MM.1S (cell line): ENCODE measurements at regions not wholly inside any gene's neighbourhood (a gene's known extent, or its start where the extent isn't known, plus 50 kb on each side); places are given as distances from the start of the nearest gene placed in this dataset.
A peak's percentile ranks its signal among the peaks of the same experiment; 100 is the strongest.

Experiments
- DNase-seq: peaks from one replicate; pipeline ENCODE4 v3.0.0-alpha.2; 2015
- H2AFZ ChIP-seq: fragments of 300-600 bp; sonication (generic); 2 replicates; pipeline ENCODE4 v1.6.0; 2016; ENCODE audit warnings: antibody characterized with exemption, low read length
- H3F3A ChIP-seq: fragments of 300-600 bp; sonication (generic); 2 replicates; pipeline ENCODE4 v1.6.1; 2016; ENCODE audit warnings: mild to moderate bottlenecking, antibody characterized with exemption, low read length, moderate library complexity, mixed read lengths; ENCODE audit not compliant: insufficient read depth
- H3K27ac ChIP-seq: fragments of 300-600 bp; sonication (generic); 2 replicates; pipeline ENCODE4 v1.5.1; 2016; ENCODE audit warnings: mild to moderate bottlenecking, low read length
- H3K27me3 ChIP-seq: fragments of 300-600 bp; sonication (generic); replicated peaks from 2 replicates; pipeline ENCODE4 v1.6.0; 2016; ENCODE audit warnings: low read length; ENCODE audit not compliant: insufficient read depth
- H3K36me3 ChIP-seq: fragments of 300-600 bp; sonication (generic); replicated peaks from 2 replicates; pipeline ENCODE4 v1.6.1; 2016; ENCODE audit warnings: mild to moderate bottlenecking, low read length, mixed read lengths; ENCODE audit not compliant: insufficient read depth
- H3K4me1 ChIP-seq: fragments of 300-600 bp; sonication (generic); 2 replicates; pipeline ENCODE4 v1.6.1; 2016; ENCODE audit warnings: low read length, mixed read lengths
- H3K4me2 ChIP-seq: fragments of 300-600 bp; sonication (generic); 2 replicates; pipeline ENCODE4 v1.6.0; 2016; ENCODE audit warnings: low read depth, low read length
- H3K4me3 ChIP-seq: fragments of 300-600 bp; sonication (generic); 2 replicates; pipeline ENCODE4 v1.5.1; 2016; ENCODE audit warnings: low read length, mixed read lengths
- H3K79me2 ChIP-seq: fragments of 300-600 bp; sonication (generic); 2 replicates; pipeline ENCODE4 v1.6.1; 2016; ENCODE audit warnings: mixed run types, low read length, mixed read lengths
- H3K9ac ChIP-seq: fragments of 300-600 bp; sonication (generic); 2 replicates; pipeline ENCODE4 v1.6.1; 2016; ENCODE audit warnings: low read length, mixed read lengths
- H3K9me2 ChIP-seq: fragments of 300-600 bp; sonication (generic); replicated peaks from 2 replicates; pipeline ENCODE4 v1.6.1; 2016; ENCODE audit warnings: mild to moderate bottlenecking, low read length, mixed read lengths; ENCODE audit not compliant: insufficient read depth
- H3K9me3 ChIP-seq: fragments of 300-600 bp; sonication (generic); replicated peaks from 2 replicates; pipeline ENCODE4 v1.6.1; 2016; ENCODE audit warnings: mild to moderate bottlenecking, low read length, mixed read lengths; ENCODE audit not compliant: insufficient read depth
- H4K20me1 ChIP-seq: fragments of 300-600 bp; sonication (generic); 2 replicates; pipeline ENCODE4 v1.6.1; 2016; ENCODE audit warnings: mild to moderate bottlenecking, low read length, moderate library complexity, mixed read lengths; ENCODE audit not compliant: insufficient read depth
- CTCF ChIP-seq: fragments of 300-600 bp; sonication (generic); IDR thresholded peaks from 2 replicates; pipeline ENCODE4 v1.5.1; 2016; ENCODE audit warnings: antibody characterized with exemption, low read length, mixed read lengths
- EZH2 ChIP-seq: fragments of 300-600 bp; sonication (generic); optimal IDR thresholded peaks from 2 replicates; pipeline ENCODE3; 2017; ENCODE audit warnings: low read depth, mild to moderate bottlenecking, antibody characterized with exemption, low read length, mixed read lengths
- EZH2phosphoT487 ChIP-seq: fragments of 300-600 bp; sonication (generic); IDR thresholded peaks from 2 replicates; pipeline ENCODE4 v1.6.1; 2018; ENCODE audit warnings: antibody characterized with exemption, low read length

- no peak overlapping the region for H2AFZ ChIP-seq
- no peaks in the 10 kb centered on the region for H3F3A ChIP-seq
- no peak overlapping the region for H3K9ac ChIP-seq
- TF ChIP-seq CTCF (no peak), EZH2phosphoT487 (no peak), EZH2 (no peak)
- no peaks in the 10 kb centered on the region for H3K79me2 ChIP-seq
- H3K9me3 ChIP-seq = no peaks in the 10 kb centered on the region
- no peak overlapping the region for H3K4me2 ChIP-seq
- H3K27ac ChIP-seq = no peak overlapping the region
- no peak for DNase-seq
- no peak overlapping the region for H3K4me3 ChIP-seq
- no peaks in the 10 kb centered on the region for H3K27me3 ChIP-seq
- H3K4me1 ChIP-seq = no peaks in the 10 kb centered on the region
- no peaks in the 10 kb centered on the region for H4K20me1 ChIP-seq
- no peaks in the 10 kb centered on the region for H3K9me2 ChIP-seq
- H3K36me3 ChIP-seq = no peaks in the 10 kb centered on the region
These were observed 180.3 kb upstream of the KLHL4 start for GRCh38 chrX:87337267-87337666.

- Histone ChIP-seq H3K27me3 (no peaks in the 10 kb centered on the region), H3K4me1 (no peaks in the 10 kb centered on the region)
- peak; percentile 40 for TF ChIP-seq CTCF
- TF ChIP-seq EZH2 = no peak
These were observed 179.1 kb upstream of the KLHL4 start for GRCh38 chrX:87338510-87338909.

GRCh38 chrX:87370865-87371264 lies 146.7 kb upstream of the KLHL4 start:
- TF ChIP-seq EZH2phosphoT487 = no peak
- no peak for TF ChIP-seq CTCF
- TF ChIP-seq EZH2 = no peak

More at GRCh38 chrX:87338510-87338909, 179.1 kb upstream of the KLHL4 start:
- Histone ChIP-seq H3K9ac (no peak overlapping the region), H3K79me2 (no peaks in the 10 kb centered on the region), H2AFZ (no peak overlapping the region), H3K9me3 (no peaks in the 10 kb centered on the region), H3F3A (no peaks in the 10 kb centered on the region), H3K9me2 (no peaks in the 10 kb centered on the region), H3K36me3 (no peaks in the 10 kb centered on the region), H3K4me3 (no peak overlapping the region), H3K27ac (no peak overlapping the region), H3K4me2 (no peak overlapping the region), H4K20me1 (no peaks in the 10 kb centered on the region)
- DNase-seq = peak; percentile 57

More at GRCh38 chrX:87370865-87371264, 146.7 kb upstream of the KLHL4 start:
- no peak overlapping the region for H3K9ac ChIP-seq
- H3F3A ChIP-seq = no peaks in the 10 kb centered on the region
- no peak overlapping the region for H3K4me2 ChIP-seq
- no peaks in the 10 kb centered on the region for H3K9me3 ChIP-seq
- H3K27ac ChIP-seq = no peak overlapping the region
- no peak overlapping the region for H3K4me3 ChIP-seq
- no peaks in the 10 kb centered on the region for H3K4me1 ChIP-seq
- no peaks in the 10 kb centered on the region for H3K27me3 ChIP-seq
- no peaks in the 10 kb centered on the region for H3K79me2 ChIP-seq
- DNase-seq = no peak
- H3K9me2 ChIP-seq = no peaks in the 10 kb centered on the region
- no peaks in the 10 kb centered on the region for H3K36me3 ChIP-seq
- no peaks in the 10 kb centered on the region for H4K20me1 ChIP-seq
- H2AFZ ChIP-seq = no peak overlapping the region
